Peyer's patch (tissue), 4 donors: ENCODE measurements at regions not wholly inside any gene's neighbourhood (a gene's known extent, or its start where the extent isn't known, plus 50 kb on each side); places are given as distances from the start of the nearest gene placed in this dataset.
"Not testable (repeated sequence)": the region's sequence is repeated elsewhere in the genome, so short reads cannot be mapped to it uniquely, and the experiment has no call there.

Experiments
- DNase-seq, 3 donors: peaks; one replicate each; pipeline ENCODE4 v3.0.0-alpha.2; 2017 to 2019
- H3K27ac ChIP-seq, 4 donors: fragments of 200-600 bp; sonication (generic); one replicate each; pipeline ENCODE4 v1.5.1; 2016 to 2019
- H3K27me3 ChIP-seq, 2 donors: fragments of 200-600 bp; sonication (generic); one replicate each; pipeline ENCODE4 v1.5.1; 2019
- H3K36me3 ChIP-seq, 3 donors: fragments of 200-600 bp; sonication (generic); one replicate each; pipeline ENCODE4 v1.5.1; 2016 to 2019
- H3K4me1 ChIP-seq, 4 donors: fragments of 200-600 bp; sonication (generic); one replicate each; pipeline ENCODE4 v1.5.1; 2016 to 2019
- H3K4me3 ChIP-seq, 4 donors: fragments of 200-600 bp; sonication (generic); 1 replicate in 3 of 4; 2 replicates in 1 of 4; pipeline ENCODE4 v1.5.1; 2016 to 2019; ENCODE audit warnings: mild to moderate bottlenecking in 1 of 4
- H3K9me3 ChIP-seq, 4 donors: fragments of 200-600 bp; sonication (generic); one replicate each; pipeline ENCODE4 v1.5.1; 2016 to 2019; ENCODE audit warnings: mild to moderate bottlenecking in 1 of 4
- CTCF ChIP-seq, 6 experiments: fragments of 450-650 bp in 4 of 6; fragments of 200-600 bp in 2 of 6; sonication (generic) in 1 of 6; IDR thresholded peaks; one replicate each; pipeline ENCODE4 v1.5.1; 2017 to 2019; ENCODE audit warnings: antibody characterized with exemption in 6 of 6, mild to moderate bottlenecking in 3 of 6, moderate library complexity in 1 of 6
- POLR2A ChIP-seq, 2 donors: fragments of 450-650 bp; IDR thresholded peaks; one replicate each; pipeline ENCODE4 v1.5.1; 2017; ENCODE audit warnings: antibody characterized with exemption in 2 of 2, mild to moderate bottlenecking in 2 of 2, moderate library complexity in 2 of 2

GRCh38 chr17:64736804-64737492 lies 74.8 kb upstream of the SMURF2 start:
- no peaks in the 10 kb centered on the region for H3K36me3 ChIP-seq
- H3K4me1 ChIP-seq = peaks cover 0 to 10% (median 0%) of the 10 kb centered on the region in 4 donors
- no peak overlapping the region for H3K27ac ChIP-seq
- DNase-seq = peak in 2 of 3 donors; percentile 50 to 79
- no peak overlapping the region for H3K4me3 ChIP-seq
- no peaks in the 10 kb centered on the region for H3K9me3 ChIP-seq
- TF ChIP-seq POLR2A (IDR thresholded peaks at IDR 0.05) (no peak), CTCF (IDR thresholded peaks at IDR 0.05) (peak; percentile 8 to 72 (median 66))
- no peaks in the 10 kb centered on the region for H3K27me3 ChIP-seq

GRCh38 chr17:64732336-64733006 lies 70.4 kb upstream of the SMURF2 start:
- H3K27ac ChIP-seq = peak overlapping the region in 2 of 4 donors; percentile 12 to 31
- H3K9me3 ChIP-seq = no peaks in the 10 kb centered on the region
- no peaks in the 10 kb centered on the region for H3K36me3 ChIP-seq
- no peaks in the 10 kb centered on the region for H3K4me1 ChIP-seq
- H3K27me3 ChIP-seq = no peaks in the 10 kb centered on the region
- no peak for DNase-seq
- TF ChIP-seq CTCF (IDR thresholded peaks at IDR 0.05) (no peak), POLR2A (IDR thresholded peaks at IDR 0.05) (no peak)
- no peak overlapping the region for H3K4me3 ChIP-seq

GRCh38 chr17:64730023-64730422 lies 67.9 kb upstream of the SMURF2 start:
- H3K4me1 ChIP-seq, H3K27ac ChIP-seq, H3K36me3 ChIP-seq, H3K4me3 ChIP-seq, H3K27me3 ChIP-seq, H3K9me3 ChIP-seq, DNase-seq: not testable (repeated sequence)

- no peaks in the 10 kb centered on the region for H3K9me3 ChIP-seq
- H3K36me3 ChIP-seq = no peaks in the 10 kb centered on the region
- no peaks in the 10 kb centered on the region for H3K4me1 ChIP-seq
- H3K27ac ChIP-seq = no peak overlapping the region
- no peak for DNase-seq
- H3K4me3 ChIP-seq = no peak overlapping the region
- TF ChIP-seq CTCF (IDR thresholded peaks at IDR 0.05) = no peak
- TF ChIP-seq POLR2A (IDR thresholded peaks at IDR 0.05) = no peak
- H3K27me3 ChIP-seq = no peaks in the 10 kb centered on the region
Observed at GRCh38 chr17:64729201-64729600, 67.1 kb upstream of the SMURF2 start.

- no peaks in the 10 kb centered on the region for H3K4me1 ChIP-seq
- TF ChIP-seq CTCF (IDR thresholded peaks at IDR 0.05) (no peak), POLR2A (IDR thresholded peaks at IDR 0.05) (no peak)
- H3K9me3 ChIP-seq = no peaks in the 10 kb centered on the region
- H3K36me3 ChIP-seq = no peaks in the 10 kb centered on the region
- peak overlapping the region in 1 of 4 donors; percentile 39 for H3K27ac ChIP-seq
- H3K4me3 ChIP-seq = no peak overlapping the region
- H3K27me3 ChIP-seq = no peaks in the 10 kb centered on the region
- no peak for DNase-seq
Observed at GRCh38 chr17:64728041-64728695, 66.1 kb upstream of the SMURF2 start.

GRCh38 chr17:64726025-64726424 lies 63.9 kb upstream of the SMURF2 start:
- not testable (repeated sequence) for H3K36me3 ChIP-seq, H3K27ac ChIP-seq, H3K4me1 ChIP-seq, DNase-seq, H3K4me3 ChIP-seq, H3K9me3 ChIP-seq, H3K27me3 ChIP-seq

- not testable (repeated sequence) for H3K4me3 ChIP-seq, H3K36me3 ChIP-seq, H3K9me3 ChIP-seq, DNase-seq, H3K4me1 ChIP-seq, H3K27me3 ChIP-seq
- H3K27ac ChIP-seq = peak overlapping the region in 1 of 4 donors; percentile 2
Observed at GRCh38 chr17:64724246-64724645, 62.1 kb upstream of the SMURF2 start.
